ENCODE measurements at regions not wholly inside any gene's neighbourhood (a gene's known extent, or its start where the extent isn't known, plus 50 kb on each side); places are given as distances from the start of the nearest gene placed in this dataset.
"Not testable (repeated sequence)": the region's sequence is repeated elsewhere in the genome, so short reads cannot be mapped to it uniquely, and the experiment has no call there.

- H3K27me3 Mint-ChIP-seq (ENCODE audit: low read depth): no peaks in the 10 kb centered on the region
- TF ChIP-seq, protein P1, sequence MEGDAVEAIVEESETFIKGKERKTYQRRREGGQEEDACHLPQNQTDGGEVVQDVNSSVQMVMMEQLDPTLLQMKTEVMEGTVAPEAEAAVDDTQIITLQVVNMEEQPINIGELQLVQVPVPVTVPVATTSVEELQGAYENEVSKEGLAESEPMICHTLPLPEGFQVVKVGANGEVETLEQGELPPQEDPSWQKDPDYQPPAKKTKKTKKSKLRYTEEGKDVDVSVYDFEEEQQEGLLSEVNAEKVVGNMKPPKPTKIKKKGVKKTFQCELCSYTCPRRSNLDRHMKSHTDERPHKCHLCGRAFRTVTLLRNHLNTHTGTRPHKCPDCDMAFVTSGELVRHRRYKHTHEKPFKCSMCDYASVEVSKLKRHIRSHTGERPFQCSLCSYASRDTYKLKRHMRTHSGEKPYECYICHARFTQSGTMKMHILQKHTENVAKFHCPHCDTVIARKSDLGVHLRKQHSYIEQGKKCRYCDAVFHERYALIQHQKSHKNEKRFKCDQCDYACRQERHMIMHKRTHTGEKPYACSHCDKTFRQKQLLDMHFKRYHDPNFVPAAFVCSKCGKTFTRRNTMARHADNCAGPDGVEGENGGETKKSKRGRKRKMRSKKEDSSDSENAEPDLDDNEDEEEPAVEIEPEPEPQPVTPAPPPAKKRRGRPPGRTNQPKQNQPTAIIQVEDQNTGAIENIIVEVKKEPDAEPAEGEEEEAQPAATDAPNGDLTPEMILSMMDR (IDR thresholded peaks at IDR 0.05): no peak
- no peak for DNase-seq (ENCODE audit: low spot score)
- peaks cover 5% of the 10 kb centered on the region for H3K9me3 Mint-ChIP-seq (ENCODE audit: low read depth)
- no peaks in the 10 kb centered on the region for H3K36me3 Mint-ChIP-seq (ENCODE audit: low read depth)
- no peak overlapping the region for H3K4me3 Mint-ChIP-seq (ENCODE audit: unreplicated experiment)
- no peak overlapping the region for H3K27ac Mint-ChIP-seq (ENCODE audit: unreplicated experiment)
- no peaks in the 10 kb centered on the region for H3K4me1 Mint-ChIP-seq (ENCODE audit: low read depth)
These were observed 60.4 kb upstream of the PDHA2 start for GRCh38 chr4:95779447-95779846.

GRCh38 chr4:95778666-95779065 is 61.2 kb upstream of the PDHA2 start:
- H3K9me3 Mint-ChIP-seq (ENCODE audit: low read depth): peaks cover 5% of the 10 kb centered on the region
- no peaks in the 10 kb centered on the region for H3K36me3 Mint-ChIP-seq (ENCODE audit: low read depth)
- no peak overlapping the region for H3K4me3 Mint-ChIP-seq (ENCODE audit: unreplicated experiment)
- TF ChIP-seq, protein P1 (IDR thresholded peaks at IDR 0.05): no peak
- H3K27ac Mint-ChIP-seq (ENCODE audit: unreplicated experiment): no peak overlapping the region
- no peaks in the 10 kb centered on the region for H3K4me1 Mint-ChIP-seq (ENCODE audit: low read depth)
- no peaks in the 10 kb centered on the region for H3K27me3 Mint-ChIP-seq (ENCODE audit: low read depth)
- no peak for DNase-seq (ENCODE audit: low spot score)

DNA sequence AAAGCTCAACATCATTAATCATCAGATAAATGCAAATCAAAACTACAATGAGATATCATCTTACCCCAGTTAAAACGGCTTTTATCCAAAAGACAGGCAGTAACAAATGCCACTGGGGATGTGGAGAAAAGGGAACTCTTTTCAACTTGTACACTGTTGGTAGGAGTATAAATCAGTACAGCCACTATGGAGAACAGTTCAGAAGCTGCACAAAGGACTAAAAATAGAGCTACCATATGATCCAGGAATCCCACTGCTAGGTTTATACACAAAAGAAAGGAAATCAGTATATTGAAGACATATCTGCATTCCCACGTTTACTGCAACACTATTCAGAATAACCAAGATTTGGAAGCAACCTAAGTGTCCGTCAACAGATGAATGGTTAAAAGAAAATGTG is 69.3 kb upstream of the PDHA2 start:
- not testable (repeated sequence) for DNase-seq (ENCODE audit: low spot score); H3K27ac Mint-ChIP-seq (ENCODE audit: unreplicated experiment); H3K36me3 Mint-ChIP-seq (ENCODE audit: low read depth); H3K4me3 Mint-ChIP-seq (ENCODE audit: unreplicated experiment); H3K27me3 Mint-ChIP-seq (ENCODE audit: low read depth); H3K4me1 Mint-ChIP-seq (ENCODE audit: low read depth)
- H3K9me3 Mint-ChIP-seq (ENCODE audit: low read depth): peaks cover 11% of the 10 kb centered on the region

DNA sequence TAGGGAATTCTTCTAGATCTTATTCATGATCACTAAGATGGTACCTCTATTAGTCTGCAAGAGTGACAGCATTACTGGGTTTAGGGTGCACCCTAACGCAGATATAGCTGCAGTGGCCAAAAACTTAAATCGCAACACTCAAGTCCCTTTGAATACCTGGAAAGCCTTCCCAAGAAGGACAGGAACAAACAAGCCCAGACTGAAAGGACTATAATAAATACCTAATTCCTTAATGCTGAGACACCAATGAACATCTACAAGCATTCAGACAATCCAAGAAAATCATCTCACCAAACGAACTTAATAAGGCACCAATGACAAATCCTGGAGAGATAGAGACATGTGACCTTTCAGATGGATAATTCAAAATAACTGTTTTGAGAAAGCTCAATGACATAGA is 74.9 kb upstream of the PDHA2 start:
- H3K9me3 Mint-ChIP-seq (ENCODE audit: low read depth): peaks cover 18% of the 10 kb centered on the region
- H3K4me3 Mint-ChIP-seq (ENCODE audit: unreplicated experiment): no peak overlapping the region
- H3K27me3 Mint-ChIP-seq (ENCODE audit: low read depth): no peaks in the 10 kb centered on the region
- TF ChIP-seq, protein P1 (IDR thresholded peaks at IDR 0.05): no peak
- no peak for DNase-seq (ENCODE audit: low spot score)
- H3K4me1 Mint-ChIP-seq (ENCODE audit: low read depth): peaks cover 15% of the 10 kb centered on the region
- H3K27ac Mint-ChIP-seq (ENCODE audit: unreplicated experiment): no peak overlapping the region
- H3K36me3 Mint-ChIP-seq (ENCODE audit: low read depth): no peaks in the 10 kb centered on the region

DNA sequence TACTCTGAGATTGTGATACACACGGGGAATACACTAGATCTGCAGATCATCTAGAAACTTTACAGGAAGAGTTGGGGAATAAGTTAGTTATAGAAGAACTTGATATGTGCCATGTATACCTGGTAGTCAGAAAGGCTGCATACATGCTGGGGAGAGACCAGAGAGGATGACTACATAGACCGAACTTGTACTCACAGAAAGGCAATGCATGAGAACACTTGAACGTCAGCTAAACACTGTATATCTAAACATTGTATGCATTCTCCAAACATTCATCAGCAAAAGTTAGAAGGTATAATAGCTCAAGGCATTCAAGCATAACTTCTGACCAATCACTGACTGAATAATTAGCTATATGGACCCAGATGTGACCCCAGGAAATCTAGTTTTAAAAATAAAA is 78.0 kb upstream of the PDHA2 start:
- no peak for DNase-seq (ENCODE audit: low spot score)
- Mint-ChIP-seq H3K36me3 (ENCODE audit: low read depth) (no peaks in the 10 kb centered on the region), H3K4me1 (ENCODE audit: low read depth) (peaks cover 25% of the 10 kb centered on the region), H3K27ac (ENCODE audit: unreplicated experiment) (peak overlapping the region; percentile 58), H3K9me3 (ENCODE audit: low read depth) (peaks cover 17% of the 10 kb centered on the region), H3K27me3 (ENCODE audit: low read depth) (no peaks in the 10 kb centered on the region), H3K4me3 (ENCODE audit: unreplicated experiment) (no peak overlapping the region)
- TF ChIP-seq, protein P1 (IDR thresholded peaks at IDR 0.05): no peak

DNA sequence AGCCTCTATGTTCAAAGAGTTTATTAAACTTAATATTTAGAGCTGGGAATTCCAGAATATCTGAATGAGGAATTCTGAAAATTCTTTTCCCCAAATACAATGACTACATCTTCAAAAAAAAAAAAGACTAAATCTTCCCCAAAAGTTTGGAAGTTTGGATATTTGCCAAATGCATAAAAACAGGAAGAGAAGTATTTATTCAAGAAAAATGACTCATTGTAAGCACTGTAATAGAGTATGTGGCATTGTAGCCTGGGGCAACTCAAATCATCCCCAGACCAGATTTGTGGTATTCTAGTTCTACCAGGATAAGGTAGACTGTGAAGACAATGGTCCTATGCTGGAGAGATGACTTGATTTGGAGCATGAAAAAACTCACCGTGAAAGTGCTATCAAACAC is 78.5 kb upstream of the PDHA2 start:
- peak overlapping the region; percentile 58 for H3K27ac Mint-ChIP-seq (ENCODE audit: unreplicated experiment)
- no peaks in the 10 kb centered on the region for H3K36me3 Mint-ChIP-seq (ENCODE audit: low read depth)
- no peak for DNase-seq (ENCODE audit: low spot score)
- H3K4me1 Mint-ChIP-seq (ENCODE audit: low read depth): peaks cover 25% of the 10 kb centered on the region
- H3K4me3 Mint-ChIP-seq (ENCODE audit: unreplicated experiment): no peak overlapping the region
- TF ChIP-seq, protein P1 (IDR thresholded peaks at IDR 0.05): no peak
- peaks cover 12% of the 10 kb centered on the region for H3K9me3 Mint-ChIP-seq (ENCODE audit: low read depth)
- H3K27me3 Mint-ChIP-seq (ENCODE audit: low read depth): no peaks in the 10 kb centered on the region

DNA sequence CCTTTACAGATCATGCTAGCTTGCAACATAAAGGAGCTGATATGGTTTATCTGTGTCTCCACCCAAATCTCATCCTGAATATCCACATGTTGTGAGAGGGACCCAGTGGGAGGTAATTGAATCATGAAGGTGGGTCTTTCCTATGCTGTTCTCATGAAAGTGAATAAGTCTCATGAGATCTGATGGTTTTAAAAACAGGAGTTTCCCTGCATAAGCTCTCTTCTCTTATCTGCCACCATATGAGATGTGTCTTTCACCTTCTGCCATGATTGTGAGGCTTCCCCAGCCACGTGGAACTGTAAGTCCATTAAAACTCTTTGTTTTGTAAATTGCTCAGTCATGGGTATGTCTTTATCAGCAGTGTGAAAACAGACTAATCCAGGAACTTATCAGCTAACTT is 79.2 kb upstream of the PDHA2 start:
- not testable (repeated sequence) for H3K36me3 Mint-ChIP-seq (ENCODE audit: low read depth); H3K27me3 Mint-ChIP-seq (ENCODE audit: low read depth); H3K27ac Mint-ChIP-seq (ENCODE audit: unreplicated experiment); H3K4me3 Mint-ChIP-seq (ENCODE audit: unreplicated experiment); H3K9me3 Mint-ChIP-seq (ENCODE audit: low read depth); DNase-seq (ENCODE audit: low spot score)
- peaks cover 25% of the 10 kb centered on the region for H3K4me1 Mint-ChIP-seq (ENCODE audit: low read depth)

Data from chondrocyte (in vitro differentiated cells).